ENCODE measurements at regions not wholly inside any gene's neighbourhood (a gene's known extent, or its start where the extent isn't known, plus 50 kb on each side); places are given as distances from the start of the nearest gene placed in this dataset.

DNA sequence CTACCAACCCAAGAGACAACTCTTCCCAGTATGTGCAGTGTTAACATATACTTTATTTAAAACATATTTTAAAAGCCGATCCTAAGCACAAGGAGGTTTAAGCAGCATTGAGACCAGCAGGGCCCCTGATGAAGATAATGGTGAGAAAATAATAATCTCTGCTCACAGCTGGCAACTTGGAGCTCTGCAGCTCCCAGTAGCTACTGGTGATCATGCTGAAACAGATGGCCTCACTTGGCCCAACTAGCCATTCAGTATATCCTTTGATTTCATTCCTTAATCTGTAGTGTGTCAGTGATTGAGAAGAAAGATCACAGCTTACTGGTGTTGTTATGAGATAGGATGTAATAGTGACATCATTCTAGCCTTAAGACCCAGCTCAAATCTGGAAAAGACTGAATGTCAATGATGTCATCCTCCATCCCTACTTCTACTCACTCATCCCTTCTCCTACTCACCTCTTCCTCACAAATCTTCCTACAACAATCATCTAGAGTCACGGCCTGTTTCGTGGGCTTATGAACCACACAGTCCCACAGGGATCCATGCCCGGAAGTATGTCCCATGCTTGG, 817.9 kb downstream of the PLA2G4A start:
- TF ChIP-seq, protein P1, sequence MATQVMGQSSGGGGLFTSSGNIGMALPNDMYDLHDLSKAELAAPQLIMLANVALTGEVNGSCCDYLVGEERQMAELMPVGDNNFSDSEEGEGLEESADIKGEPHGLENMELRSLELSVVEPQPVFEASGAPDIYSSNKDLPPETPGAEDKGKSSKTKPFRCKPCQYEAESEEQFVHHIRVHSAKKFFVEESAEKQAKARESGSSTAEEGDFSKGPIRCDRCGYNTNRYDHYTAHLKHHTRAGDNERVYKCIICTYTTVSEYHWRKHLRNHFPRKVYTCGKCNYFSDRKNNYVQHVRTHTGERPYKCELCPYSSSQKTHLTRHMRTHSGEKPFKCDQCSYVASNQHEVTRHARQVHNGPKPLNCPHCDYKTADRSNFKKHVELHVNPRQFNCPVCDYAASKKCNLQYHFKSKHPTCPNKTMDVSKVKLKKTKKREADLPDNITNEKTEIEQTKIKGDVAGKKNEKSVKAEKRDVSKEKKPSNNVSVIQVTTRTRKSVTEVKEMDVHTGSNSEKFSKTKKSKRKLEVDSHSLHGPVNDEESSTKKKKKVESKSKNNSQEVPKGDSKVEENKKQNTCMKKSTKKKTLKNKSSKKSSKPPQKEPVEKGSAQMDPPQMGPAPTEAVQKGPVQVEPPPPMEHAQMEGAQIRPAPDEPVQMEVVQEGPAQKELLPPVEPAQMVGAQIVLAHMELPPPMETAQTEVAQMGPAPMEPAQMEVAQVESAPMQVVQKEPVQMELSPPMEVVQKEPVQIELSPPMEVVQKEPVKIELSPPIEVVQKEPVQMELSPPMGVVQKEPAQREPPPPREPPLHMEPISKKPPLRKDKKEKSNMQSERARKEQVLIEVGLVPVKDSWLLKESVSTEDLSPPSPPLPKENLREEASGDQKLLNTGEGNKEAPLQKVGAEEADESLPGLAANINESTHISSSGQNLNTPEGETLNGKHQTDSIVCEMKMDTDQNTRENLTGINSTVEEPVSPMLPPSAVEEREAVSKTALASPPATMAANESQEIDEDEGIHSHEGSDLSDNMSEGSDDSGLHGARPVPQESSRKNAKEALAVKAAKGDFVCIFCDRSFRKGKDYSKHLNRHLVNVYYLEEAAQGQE (IDR thresholded peaks at IDR 0.05; ENCODE audit: low read depth) = no peak
- TF ChIP-seq TCF12 (IDR thresholded peaks at IDR 0.05; ENCODE audit: low read depth) (no peak), CEBPB (IDR thresholded peaks at IDR 0.05) (no peak), RAD21 (IDR thresholded peaks at IDR 0.05; ENCODE audit: low read depth) (no peak), EP300 (IDR thresholded peaks at IDR 0.05; ENCODE audit: borderline replicate concordance) (no peak), FOXM1 (IDR thresholded peaks at IDR 0.05; ENCODE audit: borderline replicate concordance, low read depth) (no peak), TAF1 (IDR thresholded peaks at IDR 0.05; ENCODE audit: low read depth) (no peak), YY1 (IDR thresholded peaks at IDR 0.05; ENCODE audit: low read depth) (no peak), TEAD4 (IDR thresholded peaks at IDR 0.05) (no peak), NFIC (IDR thresholded peaks at IDR 0.05) (no peak), EGR1 (IDR thresholded peaks at IDR 0.05) (no peak)
- TF ChIP-seq, protein P2, sequence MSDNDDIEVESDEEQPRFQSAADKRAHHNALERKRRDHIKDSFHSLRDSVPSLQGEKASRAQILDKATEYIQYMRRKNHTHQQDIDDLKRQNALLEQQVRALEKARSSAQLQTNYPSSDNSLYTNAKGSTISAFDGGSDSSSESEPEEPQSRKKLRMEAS (IDR thresholded peaks at IDR 0.05) = no peak
- TF ChIP-seq, protein P3, sequence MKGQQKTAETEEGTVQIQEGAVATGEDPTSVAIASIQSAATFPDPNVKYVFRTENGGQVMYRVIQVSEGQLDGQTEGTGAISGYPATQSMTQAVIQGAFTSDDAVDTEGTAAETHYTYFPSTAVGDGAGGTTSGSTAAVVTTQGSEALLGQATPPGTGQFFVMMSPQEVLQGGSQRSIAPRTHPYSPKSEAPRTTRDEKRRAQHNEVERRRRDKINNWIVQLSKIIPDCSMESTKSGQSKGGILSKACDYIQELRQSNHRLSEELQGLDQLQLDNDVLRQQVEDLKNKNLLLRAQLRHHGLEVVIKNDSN (IDR thresholded peaks at IDR 0.05) = no peak
